Neuronal stem cell (in vitro differentiated cells): ENCODE measurements at regions not wholly inside any gene's neighbourhood (a gene's known extent, or its start where the extent isn't known, plus 50 kb on each side); places are given as distances from the start of the nearest gene placed in this dataset.
"Not testable (repeated sequence)": the region's sequence is repeated elsewhere in the genome, so short reads cannot be mapped to it uniquely, and the experiment has no call there.

ENCODE experiments used
- DNase-seq: peaks from one replicate; pipeline ENCODE4 v3.0.0-alpha.2; 2013; ENCODE audit warnings: low spot score
- H2AFZ ChIP-seq: one replicate; pipeline ENCODE4 v1.6.1; 2013; ENCODE audit warnings: mild to moderate bottlenecking, low read length, inconsistent platforms
- H2AK5ac ChIP-seq: 2 replicates; pipeline ENCODE4 v1.6.1; 2013; ENCODE audit warnings: low read depth, mild to moderate bottlenecking, inconsistent platforms, low read length, moderate library complexity, mixed read lengths
- H2BK120ac ChIP-seq: 2 replicates; pipeline ENCODE4 v1.6.1; 2013; ENCODE audit warnings: low read depth, mild to moderate bottlenecking, inconsistent platforms, low read length, moderate library complexity, mixed read lengths
- H2BK12ac ChIP-seq: one replicate; pipeline ENCODE4 v1.6.1; 2013; ENCODE audit warnings: low read length, inconsistent platforms
- H2BK15ac ChIP-seq: 2 replicates; pipeline ENCODE4 v1.6.1; 2013; ENCODE audit warnings: mild to moderate bottlenecking, low read length, inconsistent platforms, mixed read lengths
- H2BK5ac ChIP-seq: one replicate; pipeline ENCODE4 v1.6.1; 2013; ENCODE audit warnings: inconsistent platforms, mild to moderate bottlenecking, low read length, moderate library complexity
- H3K14ac ChIP-seq: one replicate; pipeline ENCODE4 v1.6.1; 2013; ENCODE audit warnings: low read length, inconsistent platforms
- H3K18ac ChIP-seq: 2 replicates; pipeline ENCODE4 v1.6.1; 2013; ENCODE audit warnings: low read length, inconsistent platforms
- H3K23ac ChIP-seq: 2 replicates; pipeline ENCODE4 v1.6.1; 2013; ENCODE audit warnings: low read depth, mild to moderate bottlenecking, mixed read lengths, low read length, inconsistent platforms; ENCODE audit not compliant: poor library complexity
- H3K27ac ChIP-seq: replicated peaks from 3 replicates; pipeline ENCODE4 v1.5.1; 2013; ENCODE audit warnings: low read length, inconsistent platforms
- H3K27me3 ChIP-seq, 3 experiments: 2 replicates each; pipeline ENCODE4 v1.6.1; 2013; ENCODE audit warnings: low read length in 3 of 3, mild to moderate bottlenecking in 2 of 3, inconsistent platforms in 1 of 3, low read depth in 1 of 3, mixed read lengths in 1 of 3, moderate library complexity in 1 of 3; ENCODE audit not compliant: control insufficient read depth in 3 of 3, insufficient read depth in 3 of 3
- H3K36me3 ChIP-seq, 2 donors: replicated peaks in 1 of 2; 2 replicates each; pipeline ENCODE4 v1.6.1; 2013; ENCODE audit warnings: low read length in 2 of 2; ENCODE audit not compliant: control insufficient read depth in 2 of 2, insufficient read depth in 2 of 2
- H3K4ac ChIP-seq: 2 replicates; pipeline ENCODE4 v1.6.1; 2013; ENCODE audit warnings: inconsistent platforms, mild to moderate bottlenecking, low read length, moderate library complexity
- H3K4me1 ChIP-seq, 2 donors: 1 replicate in 1 of 2; 2 replicates in 1 of 2; pipeline ENCODE4 v1.6.1; 2013; ENCODE audit warnings: low read length in 2 of 2, low read depth in 1 of 2; ENCODE audit not compliant: control insufficient read depth in 2 of 2, insufficient read depth in 1 of 2
- H3K4me2 ChIP-seq: one replicate; pipeline ENCODE4 v1.6.1; 2013; ENCODE audit warnings: mild to moderate bottlenecking, low read length, inconsistent platforms; ENCODE audit not compliant: insufficient read depth, poor library complexity, severe bottlenecking
- H3K4me3 ChIP-seq, 2 donors: 2 replicates each; pipeline ENCODE4 v1.5.1; 2013; ENCODE audit warnings: low read length in 2 of 2, mild to moderate bottlenecking in 2 of 2, inconsistent platforms in 1 of 2, moderate library complexity in 1 of 2
- H3K79me1 ChIP-seq: one replicate; pipeline ENCODE4 v1.6.1; 2013; ENCODE audit warnings: low read depth, mild to moderate bottlenecking, inconsistent platforms, low read length, moderate library complexity
- H3K9ac ChIP-seq: one replicate; pipeline ENCODE4 v1.6.1; 2013; ENCODE audit warnings: mild to moderate bottlenecking, low read depth, low read length, inconsistent platforms; ENCODE audit not compliant: poor library complexity
- H3K9me3 ChIP-seq, 2 donors: replicated peaks in 1 of 2; 2 replicates each; pipeline versions ENCODE3 to v1.6.1; 2013; ENCODE audit warnings: low read length in 2 of 2, mild to moderate bottlenecking in 2 of 2, inconsistent platforms in 1 of 2, low read depth in 1 of 2, mixed read lengths in 1 of 2, moderate library complexity in 1 of 2; ENCODE audit not compliant: control insufficient read depth in 2 of 2, insufficient read depth in 1 of 2
- H4K8ac ChIP-seq: one replicate; pipeline ENCODE4 v1.6.1; 2013; ENCODE audit warnings: low read depth, mild to moderate bottlenecking, inconsistent platforms, low read length, moderate library complexity
- H4K91ac ChIP-seq: one replicate; pipeline ENCODE4 v1.6.1; 2013; ENCODE audit warnings: low read length, low read depth, mild to moderate bottlenecking, inconsistent platforms; ENCODE audit not compliant: poor library complexity
- WGBS, 2 donors: extraction: QIAGEN DNeasy Blood & Tissue Kit; methylation state at CpG; one replicate each; pipeline ENCODE4 v1.1.7; 2013; ENCODE audit warnings: missing lambda C conversion rate in 2 of 2, mixed read lengths in 1 of 2; ENCODE audit not compliant: insufficient read length in 2 of 2, insufficient replicate concordance in 1 of 2; ENCODE audit errors: extremely low coverage in 2 of 2; 5-methylcytosine and 5-hydroxymethylcytosine counted together

- H2BK12ac ChIP-seq, result no peak overlapping the region
- H3K4me1 ChIP-seq, result no peaks in the 10 kb centered on the region
- no peak overlapping the region for H3K9ac ChIP-seq
- DNase-seq, result no peak
- no peak overlapping the region for H3K4me3 ChIP-seq
- H3K9me3 ChIP-seq, result no peaks in the 10 kb centered on the region
- no peaks in the 10 kb centered on the region for H3K27me3 ChIP-seq
- H3K14ac ChIP-seq, result no peak overlapping the region
- no peak overlapping the region for H3K27ac ChIP-seq
- H4K91ac ChIP-seq, result no peak overlapping the region
- H3K4me2 ChIP-seq, result no peak overlapping the region
- no peaks in the 10 kb centered on the region for H3K79me1 ChIP-seq
- no peak overlapping the region for H2AFZ ChIP-seq
- H3K23ac ChIP-seq, result no peak overlapping the region
- no peak overlapping the region for H3K18ac ChIP-seq
- no peak overlapping the region for H4K8ac ChIP-seq
- H2BK120ac ChIP-seq, result no peak overlapping the region
- H3K4ac ChIP-seq, result no peak overlapping the region
- WGBS, 2 donors, result no CpG with 5 or more reads among the region's 3 CpGs
- H2BK5ac ChIP-seq, result no peak overlapping the region
- no peak overlapping the region for H2BK15ac ChIP-seq
- no peaks in the 10 kb centered on the region for H3K36me3 ChIP-seq
- H2AK5ac ChIP-seq, result no peak overlapping the region
These were observed 695.9 kb upstream of the SLC35B3 start for GRCh38 chr6:9131201-9131600.

- no peak overlapping the region for H3K4me3 ChIP-seq
- H3K27me3 ChIP-seq, result no peaks in the 10 kb centered on the region
- DNase-seq, result no peak
- H3K14ac ChIP-seq, result no peak overlapping the region
- no CpG with 5 or more reads among the region's 2 CpGs for WGBS, 2 donors
- H3K9me3 ChIP-seq, result no peaks in the 10 kb centered on the region
- H3K23ac ChIP-seq, result no peak overlapping the region
- H4K91ac ChIP-seq, result no peak overlapping the region
- H3K79me1 ChIP-seq, result no peaks in the 10 kb centered on the region
- H3K9ac ChIP-seq, result no peak overlapping the region
- H3K4me2 ChIP-seq, result no peak overlapping the region
- H3K4me1 ChIP-seq, result no peaks in the 10 kb centered on the region
- no peak overlapping the region for H2BK5ac ChIP-seq
- H2AK5ac ChIP-seq, result no peak overlapping the region
- H2BK12ac ChIP-seq, result no peak overlapping the region
- H2BK15ac ChIP-seq, result no peak overlapping the region
- no peak overlapping the region for H3K4ac ChIP-seq
- no peak overlapping the region for H2BK120ac ChIP-seq
- H3K18ac ChIP-seq, result no peak overlapping the region
- no peaks in the 10 kb centered on the region for H3K36me3 ChIP-seq
- no peak overlapping the region for H4K8ac ChIP-seq
- H2AFZ ChIP-seq, result no peak overlapping the region
- no peak overlapping the region for H3K27ac ChIP-seq
These were observed 693.6 kb upstream of the SLC35B3 start for GRCh38 chr6:9128970-9129369.

GRCh38 chr6:9126878-9127560 is 691.7 kb upstream of the SLC35B3 start:
- Histone ChIP-seq H3K4me2 (no peak overlapping the region), H2BK5ac (no peak overlapping the region), H2BK120ac (no peak overlapping the region), H3K9me3 (no peaks in the 10 kb centered on the region), H3K4me3 (no peak overlapping the region), H3K27me3 (no peaks in the 10 kb centered on the region), H3K14ac (no peak overlapping the region), H3K27ac (no peak overlapping the region), H3K4me1 (no peaks in the 10 kb centered on the region), H3K9ac (no peak overlapping the region), H2BK15ac (no peak overlapping the region), H3K23ac (no peak overlapping the region), H4K8ac (no peak overlapping the region), H2AK5ac (no peak overlapping the region), H2BK12ac (no peak overlapping the region), H3K79me1 (no peaks in the 10 kb centered on the region), H3K36me3 (no peaks in the 10 kb centered on the region), H3K18ac (no peak overlapping the region), H2AFZ (no peak overlapping the region), H4K91ac (no peak overlapping the region), H3K4ac (no peak overlapping the region)
- no peak for DNase-seq
- WGBS, 2 donors, result no CpG with 5 or more reads among the region's 10 CpGs

GRCh38 chr6:9126034-9126433 is 690.7 kb upstream of the SLC35B3 start:
- not testable (repeated sequence) for H3K14ac ChIP-seq, H3K18ac ChIP-seq, H3K4me1 ChIP-seq, DNase-seq, H3K4ac ChIP-seq, H2BK15ac ChIP-seq, H4K91ac ChIP-seq, H3K79me1 ChIP-seq, H2AFZ ChIP-seq, H3K9me3 ChIP-seq, H2BK120ac ChIP-seq, H3K27ac ChIP-seq, H2AK5ac ChIP-seq, H3K9ac ChIP-seq, H3K4me2 ChIP-seq, H3K23ac ChIP-seq, H2BK12ac ChIP-seq, H3K36me3 ChIP-seq, H2BK5ac ChIP-seq, H3K4me3 ChIP-seq, H3K27me3 ChIP-seq, H4K8ac ChIP-seq
- no CpG with 5 or more reads among the region's 10 CpGs for WGBS, 2 donors
